ENCODE measurements at regions not wholly inside any gene's neighbourhood (a gene's known extent, or its start where the extent isn't known, plus 50 kb on each side); places are given as distances from the start of the nearest gene placed in this dataset.

GRCh38 chr10:117670116-117670904 is 127.8 kb downstream of the EMX2 start:
- DNase-seq (ENCODE audit: low spot score), result no peak

- no peak for DNase-seq (ENCODE audit: low spot score)
Observed at GRCh38 chr10:117673230-117674010, 130.9 kb downstream of the EMX2 start.

GRCh38 chr10:117674201-117674600 is 131.7 kb downstream of the EMX2 start:
- no peak for DNase-seq (ENCODE audit: low spot score)

GRCh38 chr10:117674646-117675045 is 132.1 kb downstream of the EMX2 start:
- no peak for DNase-seq (ENCODE audit: low spot score)

- no peak for DNase-seq (ENCODE audit: low spot score)
Observed at GRCh38 chr10:117675514-117676055, 133.0 kb downstream of the EMX2 start.

- DNase-seq (ENCODE audit: low spot score), result no peak
Observed at GRCh38 chr10:117677239-117677638, 134.7 kb downstream of the EMX2 start.

- DNase-seq (ENCODE audit: low spot score), result no peak
Observed at GRCh38 chr10:117677890-117678500, 135.4 kb downstream of the EMX2 start.

GRCh38 chr10:117680601-117681000 is 138.1 kb downstream of the EMX2 start:
- no peak for DNase-seq (ENCODE audit: low spot score)

- no peak for DNase-seq (ENCODE audit: low spot score)
Observed at GRCh38 chr10:117681104-117681503, 138.6 kb downstream of the EMX2 start.

- no peak for DNase-seq (ENCODE audit: low spot score)
Observed at GRCh38 chr10:117684046-117684610, 141.6 kb downstream of the EMX2 start.

GRCh38 chr10:117684672-117685211 is 142.2 kb downstream of the EMX2 start:
- no peak for DNase-seq (ENCODE audit: low spot score)

GRCh38 chr10:117685431-117685830 is 142.9 kb downstream of the EMX2 start:
- DNase-seq (ENCODE audit: low spot score), result no peak

GRCh38 chr10:117686606-117687005 is 144.1 kb downstream of the EMX2 start:
- no peak for DNase-seq (ENCODE audit: low spot score)

- no peak for DNase-seq (ENCODE audit: low spot score)
Observed at GRCh38 chr10:117688358-117688757, 145.8 kb downstream of the EMX2 start.

GRCh38 chr10:117689566-117689965 is 147.0 kb downstream of the EMX2 start:
- no peak for DNase-seq (ENCODE audit: low spot score)

- no peak for DNase-seq (ENCODE audit: low spot score)
Observed at GRCh38 chr10:117690359-117690758, 147.8 kb downstream of the EMX2 start.

- no peak for DNase-seq (ENCODE audit: low spot score)
Observed at GRCh38 chr10:117694190-117694589, 151.6 kb downstream of the EMX2 start.

- DNase-seq (ENCODE audit: low spot score), result no peak
Observed at GRCh38 chr10:117697402-117697801, 154.9 kb downstream of the EMX2 start.

GRCh38 chr10:117698809-117699208 is 156.3 kb downstream of the EMX2 start:
- DNase-seq (ENCODE audit: low spot score), result no peak

- no peak for DNase-seq (ENCODE audit: low spot score)
Observed at GRCh38 chr10:117699436-117700075, 157.0 kb downstream of the EMX2 start.

- DNase-seq (ENCODE audit: low spot score), result no peak
Observed at GRCh38 chr10:117710181-117710798, 167.7 kb downstream of the EMX2 start.
